GM18520 (cell line): ENCODE measurements at regions not wholly inside any gene's neighbourhood (a gene's known extent, or its start where the extent isn't known, plus 50 kb on each side); places are given as distances from the start of the nearest gene placed in this dataset.

ENCODE experiments used
- ATAC-seq: cut with Tn5 transposase; IDR thresholded peaks from one replicate; pipeline ENCODE4 v1.9.1; 2021; ENCODE audit not compliant: unreplicated experiment

GRCh38 chr1:55420929-55421716, 206.0 kb upstream of the USP24 start:
- ATAC-seq: peak; percentile 52

- no peak for ATAC-seq
These were observed 204.9 kb upstream of the USP24 start for GRCh38 chr1:55420026-55420425.

GRCh38 chr1:55418208-55419000, 203.2 kb upstream of the USP24 start:
- ATAC-seq: no peak

DNA sequence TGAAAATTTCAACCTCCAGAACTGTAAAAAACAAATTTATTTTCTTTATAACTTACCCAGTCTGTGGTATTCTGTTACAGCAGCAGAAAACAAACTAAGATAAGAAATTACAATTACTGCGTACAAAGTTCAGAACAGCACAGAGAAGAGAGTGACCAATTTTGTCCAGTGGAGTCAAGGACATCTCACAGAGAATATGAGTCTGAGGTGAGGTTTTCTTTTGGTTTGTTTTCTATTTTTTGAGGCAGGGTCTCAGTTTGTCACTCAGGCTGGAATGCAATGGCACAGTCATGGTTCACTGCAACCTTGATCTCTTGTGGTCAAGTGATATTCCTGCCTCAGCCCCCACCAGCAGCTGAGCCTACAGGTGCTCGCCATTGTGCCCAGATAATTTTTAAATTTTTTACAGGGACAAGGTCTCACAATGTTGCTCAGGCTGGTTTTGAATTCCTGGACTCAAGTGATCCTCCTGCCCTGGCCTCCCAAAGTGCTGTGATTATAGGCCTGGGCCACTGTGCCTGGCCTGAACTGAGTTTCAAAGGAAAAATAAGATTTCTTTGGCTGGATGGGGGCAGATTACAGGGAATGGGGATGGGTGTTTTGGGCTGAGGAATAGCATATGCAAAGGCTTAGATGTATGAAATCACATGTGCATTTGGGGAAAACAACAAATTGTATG, 201.1 kb upstream of the USP24 start:
- no peak for ATAC-seq

DNA sequence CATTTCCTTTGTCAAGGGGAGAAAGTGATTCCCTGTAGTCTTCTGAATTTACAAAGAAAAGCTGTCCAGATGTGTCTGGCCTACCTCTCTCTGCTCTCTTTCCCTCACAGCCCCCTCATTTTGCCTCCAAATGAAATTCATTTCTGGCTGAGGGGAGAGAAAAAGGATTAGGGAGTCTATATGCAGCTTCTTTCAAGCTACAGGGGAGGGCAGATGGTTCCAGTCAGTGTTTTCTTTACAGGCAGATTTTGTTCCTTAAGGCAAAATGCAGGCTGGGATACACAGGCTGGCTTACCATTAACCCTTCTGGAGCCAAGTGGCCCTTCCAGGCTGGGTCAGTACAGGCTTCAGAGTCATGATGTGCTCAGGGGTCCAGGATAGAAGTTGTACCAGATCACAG, 198.1 kb upstream of the USP24 start:
- ATAC-seq: no peak

DNA sequence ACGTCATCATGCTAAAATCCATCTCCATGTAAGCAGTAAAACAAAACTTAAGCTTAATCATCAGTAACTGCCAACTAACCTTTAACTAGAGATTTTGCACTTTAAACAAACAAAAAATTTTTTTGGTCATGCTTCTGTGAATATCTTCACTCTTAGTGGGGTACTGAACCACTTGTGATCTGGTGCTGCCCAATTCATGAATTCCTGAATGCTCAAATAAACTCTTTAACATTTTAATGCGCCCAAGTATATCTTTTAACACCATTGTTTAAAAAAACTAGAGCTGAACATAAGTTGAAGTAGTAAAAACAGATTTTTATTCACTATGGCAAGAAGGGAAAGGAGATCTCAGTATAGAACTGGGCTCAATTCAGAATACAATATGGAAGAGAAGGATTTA, 196.9 kb upstream of the USP24 start:
- ATAC-seq: no peak

- ATAC-seq: no peak
These were observed 187.7 kb upstream of the USP24 start for GRCh38 chr1:55402671-55403464.

DNA sequence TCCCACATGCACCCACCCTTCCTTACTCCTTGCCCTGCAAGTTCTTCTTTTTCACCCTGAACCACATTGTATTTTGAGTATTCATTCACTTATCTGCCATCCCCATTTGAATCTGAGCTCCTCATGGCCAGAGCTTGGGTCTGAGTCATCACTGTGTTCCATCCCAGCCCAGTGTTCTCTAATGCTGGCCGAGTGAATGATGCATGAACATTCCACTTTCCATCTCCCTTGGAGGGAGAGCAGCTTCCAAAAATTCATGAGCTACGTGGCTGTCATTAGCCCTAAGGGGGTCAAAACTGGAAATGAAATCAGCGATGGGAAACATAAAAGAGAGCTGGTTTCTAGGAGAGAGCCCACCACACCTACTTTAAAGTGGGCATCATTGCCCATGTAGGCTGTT, 187.0 kb upstream of the USP24 start:
- no peak for ATAC-seq

- no peak for ATAC-seq
These were observed 185.3 kb upstream of the USP24 start for GRCh38 chr1:55400508-55400907.

DNA sequence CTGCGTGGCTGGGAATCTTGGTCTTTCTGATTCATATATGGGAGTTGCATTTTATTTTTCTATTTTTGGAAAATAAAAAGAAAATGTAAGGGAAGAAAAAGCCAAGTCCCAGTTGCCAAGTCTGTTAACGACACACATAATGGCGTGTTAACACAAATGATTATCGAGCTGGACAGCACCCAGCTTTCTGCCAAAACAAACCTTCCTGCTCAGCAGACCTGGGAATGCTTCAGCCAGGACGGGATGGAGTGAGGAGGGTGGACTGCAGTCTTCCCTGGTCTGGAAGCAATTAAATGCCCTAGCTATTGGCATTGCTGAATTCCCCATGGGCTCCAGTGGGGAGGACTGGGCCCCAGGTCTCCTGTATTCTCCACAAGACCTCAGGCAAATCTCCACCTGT, 184.2 kb upstream of the USP24 start:
- no peak for ATAC-seq

DNA sequence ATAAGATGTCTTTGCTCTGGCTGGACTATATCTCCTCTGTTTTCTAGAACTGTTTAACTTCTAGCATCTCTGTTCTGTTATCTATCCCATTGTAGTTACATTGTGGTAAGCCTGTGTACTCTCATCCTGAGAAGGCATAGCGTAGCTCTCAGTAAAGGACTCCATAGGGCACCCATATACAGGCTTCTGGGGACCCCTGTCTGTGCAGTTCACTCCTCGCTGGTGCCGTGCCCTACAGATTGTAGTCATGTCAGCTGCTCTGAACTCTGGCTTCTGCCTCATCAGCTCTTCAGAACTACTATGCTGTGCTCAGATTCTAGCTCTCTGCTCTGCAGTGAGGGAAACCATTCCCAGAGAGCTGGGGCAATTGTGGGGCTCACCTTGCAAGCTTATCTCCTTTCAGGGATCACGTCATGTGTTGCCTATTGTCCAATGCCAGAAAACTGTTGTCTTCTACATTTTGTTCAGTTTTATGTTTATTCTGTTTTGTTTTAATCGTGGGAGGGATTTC, 181.3 kb upstream of the USP24 start:
- ATAC-seq: no peak

GRCh38 chr1:55388960-55389359, 173.8 kb upstream of the USP24 start:
- ATAC-seq: no peak

DNA sequence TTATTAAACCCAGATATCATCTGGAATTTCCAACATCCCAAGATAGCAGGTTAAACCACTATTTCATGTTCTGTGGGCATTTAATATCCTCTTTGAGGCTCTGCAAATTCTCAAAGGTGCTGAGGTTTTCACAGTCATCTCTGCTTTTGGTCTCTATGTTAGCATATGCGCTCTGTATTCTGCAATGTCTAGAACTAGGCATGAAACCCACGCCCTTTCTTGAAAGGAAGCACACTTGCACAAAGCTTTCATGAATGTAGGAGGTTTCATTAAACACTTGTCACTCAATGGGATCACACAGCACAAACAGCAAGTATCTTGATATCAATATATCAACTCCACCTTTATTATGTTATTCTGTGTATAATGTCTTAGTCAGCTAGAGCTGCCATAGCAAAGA, 172.0 kb upstream of the USP24 start:
- ATAC-seq: no peak

- ATAC-seq: no peak
These were observed 171.3 kb upstream of the USP24 start for GRCh38 chr1:55386456-55386855.

DNA sequence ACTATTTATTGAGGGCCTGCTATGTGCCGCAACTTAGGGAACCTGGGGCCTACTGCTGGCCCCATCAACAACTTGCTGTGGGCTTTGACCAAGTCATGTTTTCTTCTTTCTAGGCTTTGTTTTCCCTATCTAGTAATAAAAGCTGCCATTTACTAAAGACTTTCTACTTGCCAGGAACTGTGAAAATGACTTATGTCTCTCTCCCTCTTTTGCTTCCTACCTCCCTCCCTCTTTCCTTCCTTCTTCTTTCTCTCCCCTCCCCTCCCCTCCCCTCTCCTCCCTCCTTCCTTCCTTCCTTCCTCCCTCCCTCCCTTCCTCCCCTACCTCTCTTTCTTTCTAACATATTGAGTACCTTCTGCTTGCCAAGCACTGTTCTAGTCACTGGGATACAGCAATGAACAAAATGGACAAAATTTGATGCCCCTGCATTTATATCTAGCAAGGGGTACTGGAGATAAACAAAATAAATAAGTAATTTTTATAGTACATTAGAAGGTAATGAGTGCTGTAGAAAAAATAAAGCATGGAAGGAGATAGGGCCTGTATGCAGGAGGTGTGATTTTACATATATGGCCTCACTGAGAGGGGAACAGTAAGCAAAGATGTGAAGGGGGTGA, 170.3 kb upstream of the USP24 start:
- no peak for ATAC-seq

- no peak for ATAC-seq
These were observed 169.5 kb upstream of the USP24 start for GRCh38 chr1:55384637-55385036.

DNA sequence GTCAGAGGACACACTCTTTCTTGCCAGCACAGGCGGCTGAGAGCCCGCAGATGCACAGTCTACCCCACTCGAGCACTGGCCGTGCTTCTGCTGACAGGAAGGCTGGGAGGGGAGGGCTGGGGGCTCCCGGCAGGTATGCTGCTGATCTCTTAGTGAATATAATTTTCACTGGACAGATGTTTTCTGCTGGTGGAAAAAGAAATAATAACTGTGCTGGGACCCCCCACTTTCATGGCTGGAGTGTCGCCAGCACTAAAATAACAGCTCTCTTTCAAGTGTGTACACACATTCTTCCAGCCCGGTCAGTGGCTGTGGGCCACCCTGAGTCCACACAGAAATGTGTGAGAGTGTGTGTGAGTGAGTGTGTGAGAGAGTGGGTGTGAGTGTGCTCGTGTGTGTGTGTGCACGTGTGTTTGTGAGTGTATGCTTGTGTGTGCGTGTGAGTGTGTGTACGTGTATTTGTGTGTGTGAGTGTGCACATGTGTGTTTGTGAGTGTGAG, 167.7 kb upstream of the USP24 start:
- ATAC-seq: no peak

DNA sequence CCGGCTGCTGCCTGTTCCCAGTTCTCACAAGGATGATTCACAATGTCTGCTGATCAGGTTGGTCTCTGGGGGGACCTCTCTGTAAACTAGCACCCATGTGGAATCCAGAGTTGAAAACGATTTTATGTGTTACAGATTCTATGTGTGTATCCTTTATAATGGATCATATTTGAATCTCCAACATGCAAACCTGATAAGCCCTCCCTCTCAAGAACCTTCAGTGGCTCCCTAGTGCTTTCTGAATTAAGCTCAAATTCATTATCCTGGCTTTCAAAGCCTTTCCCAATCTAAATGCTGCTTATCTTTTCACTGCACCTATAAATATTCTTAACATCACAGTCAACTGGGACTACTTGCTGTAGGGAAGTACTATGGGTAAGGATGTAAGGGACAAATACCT, 166.8 kb upstream of the USP24 start:
- no peak for ATAC-seq

GRCh38 chr1:55381491-55381890, 166.3 kb upstream of the USP24 start:
- ATAC-seq: no peak

GRCh38 chr1:55380355-55380970, 165.3 kb upstream of the USP24 start:
- no peak for ATAC-seq
